ENCODE measurements at regions not wholly inside any gene's neighbourhood (a gene's known extent, or its start where the extent isn't known, plus 50 kb on each side); places are given as distances from the start of the nearest gene placed in this dataset.

- Histone ChIP-seq H3K9ac (ENCODE audit: low read depth, low read length) (no peak overlapping the region), H3K4me3 (ENCODE audit: low read depth in 1 of 2, low read length in 2 of 2) (no peak overlapping the region), H3K27me3 (ENCODE audit: insufficient read depth, low read length, poor library complexity) (no peaks in the 10 kb centered on the region), H3K4me2 (ENCODE audit: insufficient read depth, low read length) (no peak overlapping the region), H4K20me1 (ENCODE audit: insufficient read depth, low read length) (no peaks in the 10 kb centered on the region), H3K36me3 (ENCODE audit: insufficient read depth, low read length) (no peaks in the 10 kb centered on the region), H3K4me1 (ENCODE audit: insufficient read depth, low read length) (no peaks in the 10 kb centered on the region), H3K27ac (ENCODE audit: low read length) (no peak overlapping the region), H2AFZ (ENCODE audit: low read depth, low read length) (no peak overlapping the region), H3K9me3 (ENCODE audit: insufficient read depth, low read length, severe bottlenecking) (no peaks in the 10 kb centered on the region), H3K79me2 (ENCODE audit: insufficient read depth, low read length) (no peaks in the 10 kb centered on the region)
- ATAC-seq (ENCODE audit: insufficient read depth, low read depth) = no peak
- DNase-seq = no peak
- no peak for TF ChIP-seq EZH2 (IDR thresholded peaks at IDR 0.05; ENCODE audit: borderline replicate concordance, low read depth, low read length, severe bottlenecking)
- TF ChIP-seq, protein P1, sequence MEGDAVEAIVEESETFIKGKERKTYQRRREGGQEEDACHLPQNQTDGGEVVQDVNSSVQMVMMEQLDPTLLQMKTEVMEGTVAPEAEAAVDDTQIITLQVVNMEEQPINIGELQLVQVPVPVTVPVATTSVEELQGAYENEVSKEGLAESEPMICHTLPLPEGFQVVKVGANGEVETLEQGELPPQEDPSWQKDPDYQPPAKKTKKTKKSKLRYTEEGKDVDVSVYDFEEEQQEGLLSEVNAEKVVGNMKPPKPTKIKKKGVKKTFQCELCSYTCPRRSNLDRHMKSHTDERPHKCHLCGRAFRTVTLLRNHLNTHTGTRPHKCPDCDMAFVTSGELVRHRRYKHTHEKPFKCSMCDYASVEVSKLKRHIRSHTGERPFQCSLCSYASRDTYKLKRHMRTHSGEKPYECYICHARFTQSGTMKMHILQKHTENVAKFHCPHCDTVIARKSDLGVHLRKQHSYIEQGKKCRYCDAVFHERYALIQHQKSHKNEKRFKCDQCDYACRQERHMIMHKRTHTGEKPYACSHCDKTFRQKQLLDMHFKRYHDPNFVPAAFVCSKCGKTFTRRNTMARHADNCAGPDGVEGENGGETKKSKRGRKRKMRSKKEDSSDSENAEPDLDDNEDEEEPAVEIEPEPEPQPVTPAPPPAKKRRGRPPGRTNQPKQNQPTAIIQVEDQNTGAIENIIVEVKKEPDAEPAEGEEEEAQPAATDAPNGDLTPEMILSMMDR (IDR thresholded peaks at IDR 0.05; ENCODE audit: borderline replicate concordance, extremely low read depth, low read length, poor library complexity, severe bottlenecking) = no peak
These were observed 363.4 kb upstream of the LRRC3B start for GRCh38 chr3:26259176-26259575.

DNA sequence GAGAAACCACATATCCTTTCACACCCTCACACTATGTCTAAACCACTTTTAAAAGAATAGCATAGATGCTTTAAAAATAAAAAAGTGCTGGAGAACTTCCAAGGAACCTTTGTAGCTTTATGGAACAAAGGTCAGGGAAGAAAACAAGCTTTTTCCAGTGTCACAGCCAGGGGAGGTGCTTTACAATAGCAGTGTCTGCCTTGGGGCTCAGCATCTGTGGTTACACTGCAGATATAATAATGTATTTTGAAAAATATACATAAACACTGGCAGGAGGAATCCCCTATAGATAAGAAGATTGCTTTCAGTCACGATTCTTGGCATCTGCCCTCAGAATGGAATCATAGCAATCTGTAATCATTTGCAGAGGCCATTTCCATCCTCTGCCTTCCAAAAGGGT is 362.4 kb upstream of the LRRC3B start:
- H3K27me3 ChIP-seq (ENCODE audit: insufficient read depth, low read length, poor library complexity) = no peaks in the 10 kb centered on the region
- H4K20me1 ChIP-seq (ENCODE audit: insufficient read depth, low read length) = no peaks in the 10 kb centered on the region
- TF ChIP-seq, protein P1 (IDR thresholded peaks at IDR 0.05; ENCODE audit: borderline replicate concordance, extremely low read depth, low read length, poor library complexity, severe bottlenecking) = no peak
- TF ChIP-seq EZH2 (IDR thresholded peaks at IDR 0.05; ENCODE audit: borderline replicate concordance, low read depth, low read length, severe bottlenecking) = no peak
- H3K36me3 ChIP-seq (ENCODE audit: insufficient read depth, low read length) = no peaks in the 10 kb centered on the region
- no peak overlapping the region for H3K9ac ChIP-seq (ENCODE audit: low read depth, low read length)
- ATAC-seq (ENCODE audit: insufficient read depth, low read depth) (no peak), DNase-seq (no peak)
- no peaks in the 10 kb centered on the region for H3K79me2 ChIP-seq (ENCODE audit: insufficient read depth, low read length)
- H3K4me2 ChIP-seq (ENCODE audit: insufficient read depth, low read length) = no peak overlapping the region
- no peak overlapping the region for H2AFZ ChIP-seq (ENCODE audit: low read depth, low read length)
- H3K4me1 ChIP-seq (ENCODE audit: insufficient read depth, low read length) = no peaks in the 10 kb centered on the region
- no peak overlapping the region for H3K4me3 ChIP-seq (ENCODE audit: low read depth in 1 of 2, low read length in 2 of 2)
- no peaks in the 10 kb centered on the region for H3K9me3 ChIP-seq (ENCODE audit: insufficient read depth, low read length, severe bottlenecking)
- no peak overlapping the region for H3K27ac ChIP-seq (ENCODE audit: low read length)

- Histone ChIP-seq H3K27me3 (ENCODE audit: insufficient read depth, low read length, poor library complexity) (no peaks in the 10 kb centered on the region), H3K9me3 (ENCODE audit: insufficient read depth, low read length, severe bottlenecking) (no peaks in the 10 kb centered on the region), H2AFZ (ENCODE audit: low read depth, low read length) (no peak overlapping the region), H3K36me3 (ENCODE audit: insufficient read depth, low read length) (no peaks in the 10 kb centered on the region), H4K20me1 (ENCODE audit: insufficient read depth, low read length) (no peaks in the 10 kb centered on the region), H3K9ac (ENCODE audit: low read depth, low read length) (no peak overlapping the region), H3K4me3 (ENCODE audit: low read depth in 1 of 2, low read length in 2 of 2) (no peak overlapping the region), H3K79me2 (ENCODE audit: insufficient read depth, low read length) (no peaks in the 10 kb centered on the region), H3K4me1 (ENCODE audit: insufficient read depth, low read length) (no peaks in the 10 kb centered on the region), H3K27ac (ENCODE audit: low read length) (no peak overlapping the region), H3K4me2 (ENCODE audit: insufficient read depth, low read length) (no peak overlapping the region)
- TF ChIP-seq, protein P1 (IDR thresholded peaks at IDR 0.05; ENCODE audit: borderline replicate concordance, extremely low read depth, low read length, poor library complexity, severe bottlenecking) = no peak
- no peak for DNase-seq
- ATAC-seq (ENCODE audit: insufficient read depth, low read depth) = no peak
These were observed 357.9 kb upstream of the LRRC3B start for GRCh38 chr3:26264708-26265107.

DNA sequence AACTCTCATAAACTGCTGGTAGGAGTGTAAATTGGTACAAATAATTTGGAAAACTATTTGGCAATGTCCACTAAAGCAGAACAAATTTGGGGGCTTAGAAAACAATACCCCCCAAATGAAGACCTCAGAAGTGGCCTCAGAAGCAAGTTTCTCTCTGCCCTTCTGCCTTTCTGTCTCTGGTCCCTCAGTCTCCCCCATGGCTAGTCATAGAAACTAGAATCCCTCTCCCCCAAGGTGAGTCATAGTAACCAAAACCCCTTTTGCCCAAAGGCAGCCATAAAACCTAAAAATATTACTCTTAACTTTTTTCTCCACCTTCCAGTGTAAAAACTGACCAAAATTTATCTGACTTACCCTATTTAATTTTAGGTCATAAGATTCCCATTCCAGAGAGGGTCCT is 350.7 kb upstream of the LRRC3B start:
- no peaks in the 10 kb centered on the region for H3K36me3 ChIP-seq (ENCODE audit: insufficient read depth, low read length)
- H3K9me3 ChIP-seq (ENCODE audit: insufficient read depth, low read length, severe bottlenecking) = no peaks in the 10 kb centered on the region
- TF ChIP-seq EZH2 (IDR thresholded peaks at IDR 0.05; ENCODE audit: borderline replicate concordance, low read depth, low read length, severe bottlenecking) = no peak
- TF ChIP-seq, protein P1 (IDR thresholded peaks at IDR 0.05; ENCODE audit: borderline replicate concordance, extremely low read depth, low read length, poor library complexity, severe bottlenecking) = no peak

More for the DNA sequence above, 350.7 kb upstream of the LRRC3B start:
- no peaks in the 10 kb centered on the region for H3K27me3 ChIP-seq (ENCODE audit: insufficient read depth, low read length, poor library complexity)
- no peaks in the 10 kb centered on the region for H4K20me1 ChIP-seq (ENCODE audit: insufficient read depth, low read length)
- no peak overlapping the region for H3K9ac ChIP-seq (ENCODE audit: low read depth, low read length)
- H3K4me1 ChIP-seq (ENCODE audit: insufficient read depth, low read length) = no peaks in the 10 kb centered on the region
- no peak overlapping the region for H3K4me2 ChIP-seq (ENCODE audit: insufficient read depth, low read length)
- no peaks in the 10 kb centered on the region for H3K79me2 ChIP-seq (ENCODE audit: insufficient read depth, low read length)
- H3K27ac ChIP-seq (ENCODE audit: low read length) = no peak overlapping the region
- no peak overlapping the region for H2AFZ ChIP-seq (ENCODE audit: low read depth, low read length)
- no peak for DNase-seq
- no peak for ATAC-seq (ENCODE audit: insufficient read depth, low read depth)
- no peak overlapping the region for H3K4me3 ChIP-seq (ENCODE audit: low read depth in 1 of 2, low read length in 2 of 2)

All from DND-41 (cell line).